HUES64 (cell line): ENCODE measurements at regions not wholly inside any gene's neighbourhood (a gene's known extent, or its start where the extent isn't known, plus 50 kb on each side); places are given as distances from the start of the nearest gene placed in this dataset.

Experiments used
- H3K27ac ChIP-seq: 2 replicates; pipeline ENCODE4 v1.7.0; 2013; ENCODE audit warnings: low read depth, low read length, inconsistent platforms
- H3K27me3 ChIP-seq: 2 replicates; pipeline ENCODE4 v1.6.1; 2013; ENCODE audit warnings: mild to moderate bottlenecking, low read length; ENCODE audit not compliant: insufficient read depth
- H3K36me3 ChIP-seq: 2 replicates; pipeline ENCODE4 v1.6.1; 2013; ENCODE audit warnings: mild to moderate bottlenecking, low read length; ENCODE audit not compliant: insufficient read depth
- H3K4me1 ChIP-seq: 2 replicates; pipeline ENCODE4 v1.6.1; 2013; ENCODE audit warnings: mild to moderate bottlenecking, low read length, moderate library complexity; ENCODE audit not compliant: insufficient read depth
- H3K4me3 ChIP-seq: 2 replicates; pipeline ENCODE4 v1.5.1; 2013; ENCODE audit warnings: mild to moderate bottlenecking, low read length, moderate library complexity
- H3K9ac ChIP-seq: 2 replicates; pipeline ENCODE4 v1.6.1; 2013; ENCODE audit warnings: mild to moderate bottlenecking, low read depth, low read length
- H3K9me3 ChIP-seq: 2 replicates; pipeline ENCODE4 v1.6.1; 2013; ENCODE audit warnings: low read depth, low read length; ENCODE audit not compliant: insufficient read depth
- WGBS: fragments of 150-250, 120-280 bp; methylation state at CpG from one replicate; pipeline ENCODE4 v1.1.7; 2013; ENCODE audit warnings: missing lambda C conversion rate; 5-methylcytosine and 5-hydroxymethylcytosine counted together

DNA sequence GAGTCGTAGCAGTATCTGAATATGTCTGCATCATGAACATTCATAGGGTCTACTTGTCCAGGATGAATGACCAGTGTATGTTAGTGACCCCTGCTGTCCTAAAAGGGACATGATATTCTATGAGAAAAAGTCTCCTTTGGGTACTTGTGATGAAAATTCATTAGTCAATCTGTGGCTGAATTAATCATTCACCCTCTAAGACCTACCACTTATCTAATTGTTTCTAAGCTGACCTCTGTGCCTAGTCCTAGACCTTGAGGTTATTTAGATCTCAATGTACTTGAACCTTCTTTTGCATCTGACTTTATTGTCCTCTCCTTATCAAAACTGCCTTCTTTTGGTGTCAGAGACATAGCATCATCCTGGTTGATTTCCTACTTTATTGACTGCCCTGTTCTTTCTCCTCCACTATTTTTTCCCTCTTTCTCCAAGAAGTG is 799.3 kb downstream of the DIPK2A start:
- no peaks in the 10 kb centered on the region for H3K9me3 ChIP-seq
- no peaks in the 10 kb centered on the region for H3K27me3 ChIP-seq
- no peak overlapping the region for H3K27ac ChIP-seq
- no peaks in the 10 kb centered on the region for H3K36me3 ChIP-seq
- H3K4me3 ChIP-seq, result no peak overlapping the region
- H3K4me1 ChIP-seq, result no peaks in the 10 kb centered on the region
- 74% methylated on average over 1 of the region's 1 CpG for WGBS
- H3K9ac ChIP-seq, result no peak overlapping the region

DNA sequence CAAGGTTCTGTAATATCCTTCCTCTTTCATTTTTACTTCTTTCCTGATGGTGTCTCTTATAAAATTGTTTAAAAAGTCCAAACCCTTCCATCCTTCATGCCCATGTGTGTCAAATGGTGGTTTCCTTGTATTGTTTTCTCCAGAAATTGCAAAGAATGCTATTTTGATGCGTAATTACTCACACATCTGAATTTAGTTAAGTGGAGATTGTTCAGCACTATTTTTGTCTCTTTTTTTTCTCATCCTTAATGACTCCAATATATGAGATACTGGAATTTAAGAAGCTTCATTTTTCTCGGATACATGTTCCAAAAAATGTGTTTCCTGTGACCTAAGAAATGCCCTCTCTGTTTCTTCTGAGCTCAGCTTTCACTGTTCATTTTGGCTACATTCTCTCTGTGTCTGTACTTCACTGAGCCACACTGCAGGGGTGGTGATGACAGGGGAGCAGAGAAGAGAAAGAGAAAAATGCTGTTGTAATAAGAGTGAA is 799.8 kb downstream of the DIPK2A start:
- H3K4me3 ChIP-seq, result no peak overlapping the region
- no peak overlapping the region for H3K27ac ChIP-seq
- H3K9ac ChIP-seq, result no peak overlapping the region
- no peaks in the 10 kb centered on the region for H3K4me1 ChIP-seq
- no peaks in the 10 kb centered on the region for H3K36me3 ChIP-seq
- no peaks in the 10 kb centered on the region for H3K9me3 ChIP-seq
- 90% methylated on average over 2 of the region's 2 CpGs for WGBS
- H3K27me3 ChIP-seq, result no peaks in the 10 kb centered on the region

DNA sequence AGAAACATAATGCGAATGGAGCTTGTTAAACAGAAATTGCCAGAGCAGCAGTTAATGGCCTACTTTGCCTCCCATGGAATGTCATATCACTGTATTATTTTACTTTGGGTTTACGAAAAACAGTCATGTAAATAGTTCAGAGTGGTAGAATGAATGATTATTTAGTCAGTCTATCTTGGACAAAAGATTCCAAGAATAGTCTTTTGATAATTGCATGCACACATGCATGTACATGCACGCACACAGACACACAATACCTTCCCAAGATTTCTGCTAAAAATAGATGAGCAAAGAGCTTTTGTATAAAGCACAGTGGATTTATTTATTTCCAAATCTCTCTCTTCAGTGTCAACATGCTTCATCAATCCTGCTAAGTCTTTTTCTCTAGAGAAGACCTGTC is 800.7 kb downstream of the DIPK2A start:
- no peaks in the 10 kb centered on the region for H3K9me3 ChIP-seq
- WGBS, result 88% methylated on average over 2 of the region's 3 CpGs
- H3K27ac ChIP-seq, result no peak overlapping the region
- H3K27me3 ChIP-seq, result no peaks in the 10 kb centered on the region
- H3K36me3 ChIP-seq, result no peaks in the 10 kb centered on the region
- H3K9ac ChIP-seq, result no peak overlapping the region
- H3K4me3 ChIP-seq, result no peak overlapping the region
- H3K4me1 ChIP-seq, result no peaks in the 10 kb centered on the region

DNA sequence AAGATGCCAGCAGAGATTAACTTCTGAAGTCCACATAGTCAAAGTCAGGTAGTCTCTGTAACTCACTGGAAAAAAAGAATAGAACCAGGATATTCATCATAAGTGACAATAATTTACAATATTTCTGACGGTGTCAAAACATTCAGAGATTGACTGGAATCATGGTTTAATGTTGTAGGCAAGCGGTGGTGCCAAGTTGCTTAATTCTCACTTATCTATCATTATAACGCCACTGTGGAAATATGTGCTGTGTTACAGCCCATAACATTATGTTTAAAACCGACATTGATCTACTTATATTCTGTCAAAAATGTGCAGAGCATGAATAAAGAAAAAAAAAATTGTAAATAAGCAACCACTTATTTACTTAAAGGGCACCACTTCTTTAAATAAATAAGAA is 801.7 kb downstream of the DIPK2A start:
- Histone ChIP-seq H3K4me1 (no peaks in the 10 kb centered on the region), H3K9ac (no peak overlapping the region), H3K36me3 (no peaks in the 10 kb centered on the region), H3K4me3 (no peak overlapping the region), H3K9me3 (no peaks in the 10 kb centered on the region), H3K27ac (no peak overlapping the region), H3K27me3 (no peaks in the 10 kb centered on the region)
- WGBS, result 100% methylated on average over 2 of the region's 4 CpGs

DNA sequence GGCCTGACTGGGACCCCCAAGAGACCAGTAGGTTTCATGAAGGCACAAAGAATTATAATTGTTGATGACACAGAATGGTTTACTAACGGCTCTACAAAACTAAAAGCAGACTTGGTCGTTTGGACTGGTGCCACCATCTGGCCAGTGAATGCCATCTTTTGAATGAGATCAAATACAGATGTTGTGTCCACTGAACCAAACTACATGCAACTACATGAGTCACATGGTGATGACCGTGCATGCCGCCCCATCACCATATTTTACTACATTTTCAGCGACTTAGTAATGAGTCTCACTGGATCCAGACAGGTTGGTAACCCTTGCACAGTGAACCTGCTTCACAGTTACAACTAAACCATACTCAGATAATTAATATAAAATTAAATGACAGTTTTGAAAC is 803.3 kb downstream of the DIPK2A start:
- no peaks in the 10 kb centered on the region for H3K36me3 ChIP-seq
- no peak overlapping the region for H3K9ac ChIP-seq
- H3K4me3 ChIP-seq, result no peak overlapping the region
- H3K9me3 ChIP-seq, result no peaks in the 10 kb centered on the region
- 96% methylated on average over 5 of the region's 5 CpGs for WGBS
- H3K27ac ChIP-seq, result no peak overlapping the region
- H3K27me3 ChIP-seq, result no peaks in the 10 kb centered on the region
- no peaks in the 10 kb centered on the region for H3K4me1 ChIP-seq

DNA sequence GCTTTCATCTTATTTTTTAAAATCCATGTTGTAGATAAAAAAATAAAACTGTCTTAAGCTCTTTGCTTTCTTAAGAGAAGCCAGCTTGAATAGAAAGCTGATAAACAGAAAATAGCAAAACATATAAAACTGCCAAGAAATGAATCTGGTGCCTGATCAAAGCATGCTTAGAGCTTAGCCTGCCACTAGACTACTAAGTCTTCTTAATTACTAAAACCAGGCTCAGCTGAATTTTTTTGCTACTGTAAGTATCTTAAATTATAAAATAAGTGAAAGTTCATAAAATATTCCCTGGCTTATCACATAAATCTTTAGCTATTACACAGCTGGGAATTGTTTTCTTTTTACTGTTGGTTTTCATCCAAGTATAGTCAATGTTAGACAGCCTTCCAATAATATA is 803.9 kb downstream of the DIPK2A start:
- Histone ChIP-seq H3K4me3 (no peak overlapping the region), H3K27ac (no peak overlapping the region), H3K9ac (no peak overlapping the region), H3K9me3 (no peaks in the 10 kb centered on the region), H3K27me3 (no peaks in the 10 kb centered on the region), H3K4me1 (no peaks in the 10 kb centered on the region), H3K36me3 (no peaks in the 10 kb centered on the region)

DNA sequence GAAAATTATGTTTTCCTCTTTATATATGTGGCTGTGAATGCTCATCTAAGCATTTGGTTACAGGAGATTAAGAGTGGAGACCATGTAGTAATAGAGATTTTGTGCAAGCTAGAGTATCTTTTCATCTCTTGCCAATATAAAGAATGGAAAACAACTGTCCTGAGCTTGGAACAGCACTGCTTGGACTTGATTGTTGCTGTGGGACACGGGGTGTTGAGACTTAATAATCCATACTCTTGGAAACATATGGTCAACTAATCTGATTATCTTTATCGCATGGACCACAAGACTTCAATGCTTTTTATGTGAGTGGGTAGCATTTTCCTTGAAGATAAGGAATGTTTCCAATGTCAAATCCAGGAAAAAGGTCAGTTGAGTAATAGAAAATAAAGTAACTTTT is 806.3 kb downstream of the DIPK2A start:
- Histone ChIP-seq H3K27me3 (no peaks in the 10 kb centered on the region), H3K4me1 (no peaks in the 10 kb centered on the region), H3K36me3 (no peaks in the 10 kb centered on the region), H3K4me3 (no peak overlapping the region), H3K9ac (no peak overlapping the region), H3K9me3 (no peaks in the 10 kb centered on the region), H3K27ac (no peak overlapping the region)
- WGBS, result 94% methylated on average over 2 of the region's 2 CpGs

DNA sequence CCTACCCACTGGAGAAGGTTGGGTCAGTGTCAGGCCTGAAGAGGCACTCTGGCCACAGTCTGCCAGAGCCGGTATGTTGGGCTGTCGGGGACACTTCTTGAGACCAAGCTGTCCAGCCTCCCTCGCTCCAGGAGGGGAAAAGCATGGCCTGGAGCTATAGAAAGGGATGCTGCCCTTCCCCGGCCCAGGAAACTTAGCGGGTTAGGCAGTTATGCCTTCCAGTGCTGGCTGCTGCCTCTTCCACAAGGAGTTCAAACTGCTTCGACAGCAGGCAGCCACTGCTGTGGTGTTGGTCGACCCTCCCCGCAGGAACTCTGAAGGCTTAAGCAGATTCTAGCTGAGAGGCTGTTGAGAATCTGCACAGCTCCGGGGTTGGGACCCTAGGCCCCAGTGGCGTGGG is 819.4 kb downstream of the DIPK2A start:
- Histone ChIP-seq H3K9me3 (peaks cover 4% of the 10 kb centered on the region; the same call in 1 of the 2 replicates), H3K27ac (no peak overlapping the region), H3K27me3 (no peaks in the 10 kb centered on the region), H3K4me1 (no peaks in the 10 kb centered on the region), H3K4me3 (no peak overlapping the region), H3K9ac (no peak overlapping the region), H3K36me3 (no peaks in the 10 kb centered on the region)
- WGBS, result 93% methylated on average over 10 of the region's 10 CpGs

DNA sequence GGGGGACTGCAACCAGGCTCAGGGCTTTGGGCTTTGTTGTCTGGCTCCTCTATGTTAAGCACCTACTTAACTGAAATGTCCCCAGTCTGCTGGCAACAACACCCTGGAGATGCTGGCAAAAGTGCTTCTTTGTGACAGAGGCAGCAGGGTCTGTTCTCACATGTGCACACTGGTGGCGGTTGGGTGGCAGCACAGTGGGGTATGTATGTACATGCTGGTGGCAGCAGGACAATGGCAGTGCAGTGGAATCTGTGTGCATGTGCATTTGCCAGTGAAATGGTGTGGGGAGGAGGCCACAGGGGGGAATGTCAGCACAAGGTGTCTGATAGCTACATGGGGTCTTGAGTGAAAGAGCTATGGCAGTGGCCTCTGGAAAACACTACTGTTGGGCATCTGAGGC is 830.3 kb downstream of the DIPK2A start:
- Histone ChIP-seq H3K4me1 (no peaks in the 10 kb centered on the region), H3K27me3 (no peaks in the 10 kb centered on the region), H3K9ac (no peak overlapping the region), H3K27ac (no peak overlapping the region), H3K9me3 (no peaks in the 10 kb centered on the region), H3K36me3 (no peaks in the 10 kb centered on the region), H3K4me3 (no peak overlapping the region)
- WGBS, result 94% methylated on average over 1 of the region's 1 CpG

DNA sequence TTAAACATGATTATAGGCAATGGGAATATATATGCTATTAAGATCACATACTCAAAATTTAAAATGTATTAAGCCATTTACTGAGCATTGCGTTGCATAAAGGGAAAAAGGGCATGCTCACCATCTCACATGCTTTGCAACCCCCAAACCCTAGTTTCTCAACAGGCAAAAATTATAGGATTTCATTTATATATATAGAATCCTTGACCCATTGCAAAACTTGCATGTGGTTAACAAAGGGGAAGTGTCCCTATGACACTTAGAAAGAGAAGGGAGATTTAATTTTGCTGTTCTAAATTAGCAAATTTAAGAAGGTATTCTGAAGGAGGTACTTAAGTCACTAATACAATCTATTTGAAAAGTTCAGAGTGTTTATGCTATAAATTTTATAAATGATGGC is 837.8 kb downstream of the DIPK2A start:
- H3K27ac ChIP-seq, result no peak overlapping the region
- H3K9me3 ChIP-seq, result no peaks in the 10 kb centered on the region
- no peak overlapping the region for H3K9ac ChIP-seq
- no peaks in the 10 kb centered on the region for H3K4me1 ChIP-seq
- H3K36me3 ChIP-seq, result no peaks in the 10 kb centered on the region
- no peaks in the 10 kb centered on the region for H3K27me3 ChIP-seq
- no CpG with 5 or more reads among the region's 1 CpG for WGBS
- no peak overlapping the region for H3K4me3 ChIP-seq

DNA sequence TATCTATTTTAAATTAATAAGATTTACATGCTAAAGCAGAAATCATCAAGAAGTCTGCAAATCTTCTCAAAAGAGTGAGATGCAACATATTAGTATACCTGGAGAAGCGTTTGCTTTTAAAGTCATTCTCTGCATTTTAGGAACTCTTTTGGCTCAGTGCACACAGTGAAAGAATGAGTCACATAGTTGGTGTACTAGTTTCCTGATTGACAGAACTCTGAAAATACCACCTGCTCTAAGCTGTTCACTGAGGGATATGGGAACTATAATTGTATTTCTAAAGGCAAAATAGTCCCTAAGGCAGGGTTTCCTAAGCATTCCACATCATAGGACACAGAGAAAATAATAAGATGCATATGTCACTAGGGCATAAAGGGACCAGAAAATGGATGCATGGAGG is 838.5 kb downstream of the DIPK2A start:
- no peak overlapping the region for H3K4me3 ChIP-seq
- H3K9ac ChIP-seq, result no peak overlapping the region
- H3K9me3 ChIP-seq, result no peaks in the 10 kb centered on the region
- 97% methylated on average over 1 of the region's 1 CpG for WGBS
- no peak overlapping the region for H3K27ac ChIP-seq
- H3K36me3 ChIP-seq, result no peaks in the 10 kb centered on the region
- H3K27me3 ChIP-seq, result no peaks in the 10 kb centered on the region
- H3K4me1 ChIP-seq, result no peaks in the 10 kb centered on the region

DNA sequence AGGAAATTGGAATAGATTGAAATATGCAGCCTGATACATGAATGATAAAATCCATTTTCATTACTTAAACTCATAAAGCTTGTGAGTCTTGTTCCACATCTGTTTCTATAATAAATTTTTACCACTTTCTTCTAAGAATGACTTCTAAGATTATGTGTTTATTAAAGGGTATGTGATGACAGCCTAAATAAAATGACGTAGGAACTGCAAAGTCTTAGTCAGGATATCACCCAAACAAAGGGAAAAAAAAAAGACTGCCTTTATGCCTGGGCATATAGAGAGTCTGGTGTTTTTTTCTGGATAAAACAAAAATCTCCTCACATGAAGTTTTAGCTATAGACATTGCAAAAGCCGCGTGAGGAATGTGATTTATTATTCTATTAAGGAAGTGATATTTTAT is 844.0 kb downstream of the DIPK2A start:
- 100% methylated on average over 1 of the region's 3 CpGs for WGBS
- no peaks in the 10 kb centered on the region for H3K36me3 ChIP-seq
- H3K27me3 ChIP-seq, result no peaks in the 10 kb centered on the region
- no peaks in the 10 kb centered on the region for H3K9me3 ChIP-seq
- H3K9ac ChIP-seq, result no peak overlapping the region
- no peak overlapping the region for H3K4me3 ChIP-seq
- no peak overlapping the region for H3K27ac ChIP-seq
- H3K4me1 ChIP-seq, result no peaks in the 10 kb centered on the region
